IMR-90 (cell line): ENCODE measurements at regions not wholly inside any gene's neighbourhood (a gene's known extent, or its start where the extent isn't known, plus 50 kb on each side); places are given as distances from the start of the nearest gene placed in this dataset.

Experiments used
- ATAC-seq: fragments of 200-7000 bp; cut with Tn5 transposase; 2 replicates; pipeline ENCODE4 v1.9.1; 2020; ENCODE audit warnings: low read depth, mild to moderate bottlenecking, moderate library complexity
- BruUV-seq: library from RNA; stranded (reverse); fragments of 400-500 nt; replicated peaks from 2 replicates; lab custom pipeline; 2021; lab: Mats Ljungman, UMichigan
- CTCF ChIA-PET: fragments of 300-600 bp; formaldehyde crosslinking; extraction: SDS; loops from one replicate; lab custom pipeline; 2021; ENCODE audit warnings: antibody characterized with exemption; lab: Yijun Ruan, JAX
- POLR2A ChIA-PET: fragments of 300-600 bp; sonication (Branson Sonifier 250); formaldehyde crosslinking; loops from one replicate; lab custom pipeline; 2022; ENCODE audit warnings: antibody characterized with exemption; ENCODE audit not compliant: unreplicated experiment; lab: Charles Lee
- DNase-seq: peaks from one replicate; pipeline ENCODE4 v3.0.0; 2013
- H2AFZ ChIP-seq: replicated peaks from 2 replicates; pipeline ENCODE3; 2013; ENCODE audit warnings: low read length, mild to moderate bottlenecking; ENCODE audit not compliant: poor library complexity
- H2AK5ac ChIP-seq: 2 replicates; pipeline ENCODE4 v1.6.1; 2013; ENCODE audit warnings: low read depth, low read length, inconsistent platforms
- H2AK9ac ChIP-seq: replicated peaks from 2 replicates; pipeline ENCODE3; 2013; ENCODE audit warnings: mild to moderate bottlenecking, low read depth, low read length, moderate library complexity; ENCODE audit not compliant: poor library complexity
- H2BK120ac ChIP-seq: 2 replicates; pipeline ENCODE4 v1.6.1; 2013; ENCODE audit warnings: low read depth, low read length, inconsistent platforms
- H2BK15ac ChIP-seq: 3 replicates; pipeline ENCODE4 v1.6.1; 2013; ENCODE audit warnings: low read depth, low read length, inconsistent platforms
- H2BK20ac ChIP-seq: 2 replicates; pipeline ENCODE4 v1.6.1; 2013; ENCODE audit warnings: low read depth, mild to moderate bottlenecking, inconsistent platforms, low read length, moderate library complexity
- H2BK5ac ChIP-seq: 2 replicates; pipeline ENCODE4 v1.6.1; 2013; ENCODE audit warnings: mild to moderate bottlenecking, low read depth, low read length, inconsistent platforms; ENCODE audit not compliant: poor library complexity, severe bottlenecking
- H3K14ac ChIP-seq: replicated peaks from 2 replicates; pipeline ENCODE4 v1.6.1; 2013; ENCODE audit warnings: low read depth, low read length, inconsistent platforms
- H3K18ac ChIP-seq: 2 replicates; pipeline ENCODE4 v1.6.1; 2013; ENCODE audit warnings: low read depth, low read length, control low read depth
- H3K23ac ChIP-seq: 2 replicates; pipeline ENCODE4 v1.6.1; 2013; ENCODE audit warnings: low read depth, low read length, inconsistent platforms
- H3K27ac ChIP-seq: 2 replicates; pipeline ENCODE4 v1.5.1; 2013; ENCODE audit warnings: mild to moderate bottlenecking, control low read depth, low read length; ENCODE audit not compliant: insufficient read depth
- H3K27me3 ChIP-seq: 2 replicates; pipeline ENCODE4 v1.6.1; 2013; ENCODE audit warnings: low read length; ENCODE audit not compliant: control insufficient read depth, insufficient read depth
- H3K36me3 ChIP-seq: 2 replicates; pipeline ENCODE4 v1.6.1; 2013; ENCODE audit warnings: low read length, mixed read lengths; ENCODE audit not compliant: control insufficient read depth, insufficient read depth
- H3K4ac ChIP-seq: 2 replicates; pipeline ENCODE4 v1.6.1; 2013; ENCODE audit warnings: low read depth, low read length, inconsistent platforms
- H3K4me1 ChIP-seq: 2 replicates; pipeline ENCODE4 v1.6.1; 2013; ENCODE audit warnings: low read length, mixed read lengths; ENCODE audit not compliant: control insufficient read depth, insufficient read depth
- H3K4me2 ChIP-seq: 2 replicates; pipeline ENCODE4 v1.6.1; 2013; ENCODE audit warnings: low read depth, mild to moderate bottlenecking, control low read depth, low read length, moderate library complexity
- H3K4me3 ChIP-seq: 2 replicates; pipeline ENCODE4 v1.5.1; 2013; ENCODE audit warnings: low read depth, mild to moderate bottlenecking, control low read depth, low read length, moderate library complexity; ENCODE audit not compliant: insufficient read depth
- H3K56ac ChIP-seq: 2 replicates; pipeline ENCODE4 v1.6.1; 2013; ENCODE audit warnings: low read length, inconsistent platforms; ENCODE audit not compliant: insufficient read depth; ENCODE audit errors: extremely low read depth
- H3K79me1 ChIP-seq, 2 experiments: 2 replicates each; pipeline ENCODE4 v1.6.1; 2013; ENCODE audit warnings: low read length in 2 of 2, inconsistent platforms in 1 of 2, low read depth in 1 of 2
- H3K9ac ChIP-seq: 2 replicates; pipeline ENCODE4 v1.6.1; 2013; ENCODE audit warnings: low read depth, low read length, control low read depth
- H3K9me1 ChIP-seq: 2 replicates; pipeline ENCODE4 v1.6.1; 2013; ENCODE audit warnings: low read length, inconsistent platforms; ENCODE audit not compliant: insufficient read depth
- H3K9me3 ChIP-seq: 2 replicates; pipeline ENCODE4 v1.6.1; 2013; ENCODE audit warnings: low read length; ENCODE audit not compliant: control insufficient read depth, insufficient read depth
- H4K20me1 ChIP-seq: 2 replicates; pipeline ENCODE4 v1.6.1; 2013; ENCODE audit warnings: low read length, inconsistent platforms; ENCODE audit not compliant: insufficient read depth
- H4K5ac ChIP-seq: 2 replicates; pipeline ENCODE4 v1.6.1; 2013; ENCODE audit warnings: mild to moderate bottlenecking, low read depth, low read length, control low read depth
- H4K8ac ChIP-seq, 2 experiments: 2 replicates each; pipeline ENCODE4 v1.6.1; 2013; ENCODE audit warnings: low read depth in 2 of 2, low read length in 2 of 2, control low read depth in 1 of 2, inconsistent platforms in 1 of 2
- H4K91ac ChIP-seq: 2 replicates; pipeline ENCODE4 v1.6.1; 2013; ENCODE audit warnings: low read depth, low read length, inconsistent platforms; ENCODE audit not compliant: insufficient read depth
- BHLHE40 ChIP-seq: fragments of 150-350 bp; IDR thresholded peaks from 2 replicates; pipeline ENCODE4 v1.6.1; 2016; ENCODE audit warnings: mild to moderate bottlenecking, low read depth, low read length
- CEBPB ChIP-seq: IDR thresholded peaks from 2 replicates; pipeline ENCODE4 v1.6.1; 2012; ENCODE audit warnings: low read depth, low read length, improper control_type of control experiment
- FOS ChIP-seq: fragments of 150-350 bp; IDR thresholded peaks from 2 replicates; pipeline ENCODE4 v1.6.1; 2016; ENCODE audit warnings: low read depth, low read length
- MAZ ChIP-seq: IDR thresholded peaks from 2 replicates; pipeline ENCODE4 v1.6.1; 2012; ENCODE audit warnings: low read depth, mild to moderate bottlenecking, low read length, improper control_type of control experiment, moderate library complexity, borderline replicate concordance
- MXI1 ChIP-seq: IDR thresholded peaks from 2 replicates; pipeline ENCODE4 v1.6.1; 2012; ENCODE audit warnings: low read depth, mild to moderate bottlenecking, low read length, moderate library complexity, borderline replicate concordance
- NFE2L2 ChIP-seq: fragments of 150-350 bp; IDR thresholded peaks from 2 replicates; pipeline ENCODE4 v1.6.1; 2016; ENCODE audit warnings: low read depth, mild to moderate bottlenecking, low read length
- POLR2A ChIP-seq: IDR thresholded peaks from 2 replicates; pipeline ENCODE4 v1.6.1; 2012; ENCODE audit warnings: mild to moderate bottlenecking, low read depth, low read length
- RAD21 ChIP-seq: IDR thresholded peaks from 2 replicates; pipeline ENCODE4 v1.6.1; 2012; ENCODE audit warnings: low read length, improper control_type of control experiment
- RCOR1 ChIP-seq: IDR thresholded peaks from 2 replicates; pipeline ENCODE4 v1.6.1; 2012; ENCODE audit warnings: mild to moderate bottlenecking, low read length, improper control_type of control experiment; ENCODE audit not compliant: insufficient replicate concordance
- SMC3 ChIP-seq: fragments of 150-350 bp; IDR thresholded peaks from 2 replicates; pipeline ENCODE4 v1.6.1; 2016; ENCODE audit warnings: low read depth, mild to moderate bottlenecking, antibody characterized with exemption, low read length, moderate library complexity
- WGBS, 2 experiments: methylation state at CpG; one replicate each; pipeline versions ENCODE4 v1.1.5 to v1.1.7; 2013; ENCODE audit warnings: missing lambda C conversion rate in 2 of 2; ENCODE audit not compliant: insufficient read length in 1 of 2; ENCODE audit errors: extremely low coverage in 2 of 2; 5-methylcytosine and 5-hydroxymethylcytosine counted together
- dilution Hi-C: fragments of 300-500 bp; cut with HindIII; formaldehyde crosslinking; loops from one replicate; pipeline ENCODE4 v1.14.3; 2018; ENCODE audit warnings: low sequenced_read_pairs; ENCODE audit not compliant: unreplicated experiment
- in situ Hi-C: fragments of 300-500 bp; cut with MboI; formaldehyde crosslinking; loops from 3 replicates; pipeline ENCODE4 v1.14.3; 2019; ENCODE audit warnings: low sequenced_read_pairs, inconsistent platforms, mixed read lengths
- intact Hi-C: fragments of 100-400 bp; cut with micrococcal nuclease; formaldehyde crosslinking; loops from 2 replicates; pipeline ENCODE4 v1.10.0; 2022
- TF ChIP-seq, protein P1 (sequence below): conservative IDR thresholded peaks from 2 replicates; pipeline ENCODE4 v1.5.1; 2012; ENCODE audit warnings: mild to moderate bottlenecking, low read depth, low read length, improper control_type of control experiment
- TF ChIP-seq, protein P2 (sequence below): fragments of 150-350 bp; IDR thresholded peaks from 2 replicates; pipeline ENCODE4 v1.6.1; 2017; ENCODE audit warnings: mild to moderate bottlenecking, antibody characterized with exemption, low read length, low read depth

DNA sequence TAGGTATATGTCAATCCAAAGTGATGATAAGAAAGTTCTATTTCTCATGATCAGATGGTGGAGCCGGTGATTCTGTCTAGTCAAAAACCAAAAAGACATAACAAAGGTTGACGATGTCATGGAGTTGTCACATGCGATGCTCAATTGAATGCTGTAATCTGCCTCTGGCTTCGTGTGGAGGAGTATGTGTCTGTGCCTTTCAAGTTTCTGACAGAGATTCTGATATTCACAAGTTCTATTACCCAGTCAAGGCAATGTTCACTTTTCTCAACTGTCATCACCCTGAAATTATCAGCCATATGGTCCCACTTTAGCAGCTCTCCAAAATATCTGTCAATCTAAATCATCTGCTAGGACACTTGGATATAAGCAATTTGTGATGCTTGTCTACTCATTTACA lies 367.6 kb upstream of the PRR20A start:
- no peak overlapping the region for H3K27ac ChIP-seq
- POLR2A ChIA-PET: no interaction called here
- no peaks in the 10 kb centered on the region for H4K20me1 ChIP-seq
- H2AFZ ChIP-seq: no peak overlapping the region
- H3K23ac ChIP-seq: no peak overlapping the region
- no peak overlapping the region for H2AK9ac ChIP-seq
- in situ Hi-C loops (no loop called here), dilution Hi-C loops (no loop called here), intact Hi-C loops (no loop called here)
- H3K56ac ChIP-seq: no peak overlapping the region
- no peak for ATAC-seq
- no peak overlapping the region for H3K9ac ChIP-seq
- no peaks in the 10 kb centered on the region for H3K79me1 ChIP-seq
- H3K9me1 ChIP-seq: no peaks in the 10 kb centered on the region
- H2BK120ac ChIP-seq: no peak overlapping the region
- no peak overlapping the region for H2BK20ac ChIP-seq
- no TSS peak for BruUV-seq
- H3K4me2 ChIP-seq: no peak overlapping the region
- no peaks in the 10 kb centered on the region for H3K4me1 ChIP-seq
- no peaks in the 10 kb centered on the region for H3K36me3 ChIP-seq
- H3K4ac ChIP-seq: no peak overlapping the region
- no peak overlapping the region for H3K4me3 ChIP-seq
- H2BK15ac ChIP-seq: no peak overlapping the region
- no peak overlapping the region for H4K8ac ChIP-seq
- TF ChIP-seq FOS: no peak
- no peak for TF ChIP-seq MXI1
- TF ChIP-seq, protein P1, sequence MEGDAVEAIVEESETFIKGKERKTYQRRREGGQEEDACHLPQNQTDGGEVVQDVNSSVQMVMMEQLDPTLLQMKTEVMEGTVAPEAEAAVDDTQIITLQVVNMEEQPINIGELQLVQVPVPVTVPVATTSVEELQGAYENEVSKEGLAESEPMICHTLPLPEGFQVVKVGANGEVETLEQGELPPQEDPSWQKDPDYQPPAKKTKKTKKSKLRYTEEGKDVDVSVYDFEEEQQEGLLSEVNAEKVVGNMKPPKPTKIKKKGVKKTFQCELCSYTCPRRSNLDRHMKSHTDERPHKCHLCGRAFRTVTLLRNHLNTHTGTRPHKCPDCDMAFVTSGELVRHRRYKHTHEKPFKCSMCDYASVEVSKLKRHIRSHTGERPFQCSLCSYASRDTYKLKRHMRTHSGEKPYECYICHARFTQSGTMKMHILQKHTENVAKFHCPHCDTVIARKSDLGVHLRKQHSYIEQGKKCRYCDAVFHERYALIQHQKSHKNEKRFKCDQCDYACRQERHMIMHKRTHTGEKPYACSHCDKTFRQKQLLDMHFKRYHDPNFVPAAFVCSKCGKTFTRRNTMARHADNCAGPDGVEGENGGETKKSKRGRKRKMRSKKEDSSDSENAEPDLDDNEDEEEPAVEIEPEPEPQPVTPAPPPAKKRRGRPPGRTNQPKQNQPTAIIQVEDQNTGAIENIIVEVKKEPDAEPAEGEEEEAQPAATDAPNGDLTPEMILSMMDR: no peak
- no peak for TF ChIP-seq CEBPB
- TF ChIP-seq BHLHE40: no peak
- TF ChIP-seq, protein P2, sequence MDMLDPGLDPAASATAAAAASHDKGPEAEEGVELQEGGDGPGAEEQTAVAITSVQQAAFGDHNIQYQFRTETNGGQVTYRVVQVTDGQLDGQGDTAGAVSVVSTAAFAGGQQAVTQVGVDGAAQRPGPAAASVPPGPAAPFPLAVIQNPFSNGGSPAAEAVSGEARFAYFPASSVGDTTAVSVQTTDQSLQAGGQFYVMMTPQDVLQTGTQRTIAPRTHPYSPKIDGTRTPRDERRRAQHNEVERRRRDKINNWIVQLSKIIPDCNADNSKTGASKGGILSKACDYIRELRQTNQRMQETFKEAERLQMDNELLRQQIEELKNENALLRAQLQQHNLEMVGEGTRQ: no peak
- TF ChIP-seq POLR2A: no peak
- no peak for TF ChIP-seq NFE2L2
- TF ChIP-seq SMC3: no peak
- TF ChIP-seq MAZ: no peak
- TF ChIP-seq RCOR1: no peak
- no peak for TF ChIP-seq RAD21
- no peak overlapping the region for H3K14ac ChIP-seq
- CTCF ChIA-PET: no interaction called here
- no peak overlapping the region for H2BK5ac ChIP-seq
- H2AK5ac ChIP-seq: no peak overlapping the region
- H4K91ac ChIP-seq: no peak overlapping the region
- DNase-seq: no peak
- H3K27me3 ChIP-seq: no peaks in the 10 kb centered on the region
- H3K18ac ChIP-seq: no peak overlapping the region
- no CpG with 5 or more reads among the region's 4 CpGs for WGBS, 2 experiments
- H4K5ac ChIP-seq: no peak overlapping the region
- peaks cover 2% of the 10 kb centered on the region; the same call in 1 of the 2 replicates for H3K9me3 ChIP-seq
